ENCODE measurements at regions not wholly inside any gene's neighbourhood (a gene's known extent, or its start where the extent isn't known, plus 50 kb on each side); places are given as distances from the start of the nearest gene placed in this dataset.
"Not testable (repeated sequence)": the region's sequence is repeated elsewhere in the genome, so short reads cannot be mapped to it uniquely, and the experiment has no call there.

DNA sequence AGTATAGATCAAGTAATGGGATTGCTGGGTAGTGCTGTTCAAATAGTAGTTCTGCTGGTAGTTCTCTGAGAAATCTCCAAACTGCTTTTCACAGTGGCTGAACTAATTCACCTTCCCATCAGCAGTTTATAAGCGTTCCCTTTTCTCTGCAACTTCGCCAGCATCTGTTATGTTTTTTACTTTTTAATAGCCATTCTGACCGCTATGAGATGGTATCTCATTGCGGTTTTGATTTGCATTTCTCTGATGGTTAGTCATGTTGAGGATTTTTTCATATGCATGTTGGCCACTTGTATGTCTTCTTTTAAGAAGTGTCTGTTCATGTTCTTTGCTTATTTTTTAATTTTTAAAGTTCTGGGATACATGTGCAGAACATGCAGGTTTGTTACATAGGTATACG, 279.2 kb upstream of the NREP start:
- no peak for DNase-seq (ENCODE audit: extremely low read depth in 1 of 11, low read depth in 9 of 11, low spot score in 4 of 11)

DNA sequence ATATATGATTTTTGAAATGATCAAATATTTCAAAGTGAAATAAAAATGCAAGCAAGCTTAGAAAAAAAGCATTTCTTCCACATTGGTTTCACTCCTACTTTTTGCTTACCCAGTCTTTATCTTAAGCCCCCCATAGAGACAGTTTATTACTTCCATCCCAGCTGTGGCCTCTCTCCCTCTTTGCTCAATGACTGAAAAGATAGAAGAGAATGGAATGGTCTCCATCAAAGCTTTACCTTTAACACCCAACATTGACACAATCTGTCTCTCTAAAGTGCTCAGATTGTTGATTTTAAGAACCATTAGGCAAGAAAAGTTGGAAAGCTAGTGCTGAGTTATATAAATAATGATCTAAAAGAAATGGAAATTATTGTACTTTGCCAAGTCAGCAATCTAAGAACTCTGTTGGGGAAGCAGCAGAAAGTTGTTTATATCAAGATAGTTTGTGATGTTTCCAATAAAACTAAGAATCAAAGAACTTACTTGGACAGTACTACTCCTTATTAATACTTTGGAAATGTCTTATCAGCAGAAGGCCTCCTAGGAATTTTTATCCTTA, 277.5 kb upstream of the NREP start:
- no peak for DNase-seq (ENCODE audit: extremely low read depth in 1 of 11, low read depth in 9 of 11, low spot score in 4 of 11)

DNA sequence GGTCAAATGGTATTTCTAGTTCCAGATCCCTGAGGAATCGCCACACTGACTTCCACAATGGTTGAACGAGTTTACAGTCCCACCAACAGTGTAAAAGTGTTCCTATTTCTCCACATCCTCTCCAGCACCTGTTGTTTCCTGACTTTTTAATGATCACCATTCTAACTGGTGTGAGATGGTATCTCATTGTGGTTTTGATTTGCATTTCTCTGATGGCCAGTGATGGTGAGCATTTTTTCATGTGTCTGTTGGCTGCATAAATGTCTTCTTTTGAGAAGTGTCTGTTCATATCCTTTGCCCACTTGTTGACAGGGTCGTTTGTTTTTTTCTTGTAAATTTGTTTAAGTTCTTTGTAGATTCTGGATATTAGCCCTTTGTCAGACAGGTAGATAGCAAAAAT, 269.9 kb upstream of the NREP start:
- DNase-seq (ENCODE audit: extremely low read depth in 1 of 11, low read depth in 9 of 11, low spot score in 4 of 11) = not testable (repeated sequence)

DNA sequence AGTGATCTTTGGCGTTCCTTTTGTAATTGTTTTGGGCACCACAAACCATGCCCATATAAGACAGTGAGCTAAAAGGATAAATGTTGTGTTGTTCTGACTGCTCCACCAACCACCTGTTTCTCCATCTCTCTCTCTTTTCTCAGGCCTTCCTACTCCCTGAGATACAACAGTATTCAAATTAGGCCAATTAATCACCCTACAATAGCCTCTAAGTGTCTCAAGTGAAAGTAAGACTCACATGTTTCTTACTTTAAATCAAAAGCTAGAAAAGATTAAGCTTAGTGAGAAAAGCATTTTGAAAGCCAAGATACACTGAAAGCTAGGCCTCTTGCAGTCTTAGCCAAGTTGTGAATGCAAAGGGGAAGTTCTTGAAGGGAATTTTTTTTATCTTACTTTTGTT, 268.8 kb upstream of the NREP start:
- DNase-seq (ENCODE audit: extremely low read depth in 1 of 11, low read depth in 9 of 11, low spot score in 4 of 11) = no peak

DNA sequence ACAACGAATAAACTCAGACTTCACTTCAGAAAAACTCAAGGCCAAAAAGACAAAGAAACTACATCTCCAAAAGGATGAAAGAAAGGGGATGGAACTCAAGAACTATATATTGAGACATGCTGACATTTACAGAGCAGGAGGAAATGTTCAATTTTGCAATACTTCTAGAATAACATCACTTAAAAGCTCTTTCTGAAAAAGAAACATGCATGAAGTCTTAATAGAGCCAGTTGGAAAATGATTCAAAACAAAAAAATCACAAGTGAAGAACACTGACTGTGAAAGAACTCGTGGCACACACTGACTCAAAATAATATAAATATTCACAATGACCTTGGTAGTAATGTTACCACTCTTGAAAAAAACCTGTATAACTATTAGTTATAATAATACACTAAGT, 267.8 kb upstream of the NREP start:
- DNase-seq (ENCODE audit: extremely low read depth in 1 of 11, low read depth in 9 of 11, low spot score in 4 of 11) = no peak

DNA sequence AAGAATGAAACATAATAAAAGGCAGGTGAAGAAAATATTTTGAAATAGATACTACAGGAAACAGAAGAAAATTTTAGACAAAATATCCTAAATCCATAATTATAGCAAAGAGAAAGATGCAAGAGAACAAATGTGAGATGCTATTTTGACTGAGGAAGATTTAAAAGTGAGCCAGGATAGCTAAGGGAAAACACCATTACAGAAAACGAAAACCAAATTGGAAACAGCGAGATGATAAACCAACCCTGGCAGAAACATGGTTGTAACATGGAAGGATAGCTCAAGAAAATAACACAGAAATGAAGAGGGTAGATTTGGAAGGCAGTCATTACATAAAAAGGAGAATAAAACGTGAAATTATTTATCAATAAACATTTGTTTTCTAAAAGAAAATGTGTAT, 267.2 kb upstream of the NREP start:
- no peak for DNase-seq (ENCODE audit: extremely low read depth in 1 of 11, low read depth in 9 of 11, low spot score in 4 of 11)

DNA sequence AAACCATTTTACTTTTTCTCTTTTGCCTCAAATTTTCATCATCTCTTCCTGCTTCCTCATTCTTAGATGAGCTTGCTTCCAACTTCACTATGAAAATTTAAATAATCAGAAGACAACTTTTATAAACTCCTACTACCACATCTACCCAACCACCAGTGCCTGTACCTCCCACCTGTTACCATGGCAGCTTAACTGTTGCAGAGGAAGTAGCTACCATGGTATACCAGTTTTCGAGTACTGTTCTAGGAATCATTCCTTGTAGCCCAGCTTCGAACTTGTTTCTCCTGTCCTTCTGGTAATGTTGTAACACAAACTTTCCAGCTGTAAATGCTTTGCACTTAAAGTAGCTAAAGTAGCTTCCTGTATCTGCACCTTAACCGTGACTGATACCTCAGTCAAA, 266.8 kb upstream of the NREP start:
- DNase-seq (ENCODE audit: extremely low read depth in 1 of 11, low read depth in 9 of 11, low spot score in 4 of 11) = no peak

DNA sequence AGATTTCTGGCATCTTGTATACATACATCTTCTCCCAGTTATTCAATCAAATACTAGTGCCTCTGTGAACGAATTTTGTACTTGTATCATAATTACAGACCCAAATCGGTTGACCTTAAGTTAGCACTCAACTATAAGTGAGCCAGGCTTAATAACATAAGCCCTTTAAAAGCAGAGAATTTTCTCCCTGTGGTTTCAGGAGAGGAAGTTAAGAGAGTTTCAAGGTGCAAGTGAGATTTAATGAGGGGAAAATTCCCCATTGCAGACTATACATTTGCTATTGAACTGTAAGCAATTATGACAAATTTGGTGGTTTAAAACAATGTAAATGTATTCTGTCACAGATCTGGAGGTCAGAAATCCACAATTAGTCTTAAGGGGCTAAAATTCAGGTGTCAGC, 261.9 kb upstream of the NREP start:
- no peak for DNase-seq (ENCODE audit: extremely low read depth in 1 of 11, low read depth in 9 of 11, low spot score in 4 of 11)

DNA sequence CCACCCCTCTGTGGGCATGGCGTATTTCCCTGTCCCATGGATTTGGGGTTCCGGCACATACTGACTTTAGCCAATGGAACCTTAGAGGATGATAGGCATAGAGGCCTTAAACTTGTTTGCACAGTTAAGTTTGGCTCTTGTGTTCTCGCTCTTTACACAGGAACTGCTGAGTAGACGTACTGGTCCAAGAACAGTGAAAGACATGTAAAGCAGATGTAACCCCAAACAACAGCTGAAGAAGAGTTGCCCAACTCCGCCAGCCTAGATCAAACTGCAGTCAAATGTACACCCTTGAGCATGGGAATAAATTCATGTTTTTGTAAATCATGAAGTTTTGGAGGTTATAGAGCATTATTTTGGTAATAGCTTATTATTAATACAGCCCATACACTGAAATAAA, 260.0 kb upstream of the NREP start:
- DNase-seq (ENCODE audit: extremely low read depth in 1 of 11, low read depth in 9 of 11, low spot score in 4 of 11) = no peak

DNA sequence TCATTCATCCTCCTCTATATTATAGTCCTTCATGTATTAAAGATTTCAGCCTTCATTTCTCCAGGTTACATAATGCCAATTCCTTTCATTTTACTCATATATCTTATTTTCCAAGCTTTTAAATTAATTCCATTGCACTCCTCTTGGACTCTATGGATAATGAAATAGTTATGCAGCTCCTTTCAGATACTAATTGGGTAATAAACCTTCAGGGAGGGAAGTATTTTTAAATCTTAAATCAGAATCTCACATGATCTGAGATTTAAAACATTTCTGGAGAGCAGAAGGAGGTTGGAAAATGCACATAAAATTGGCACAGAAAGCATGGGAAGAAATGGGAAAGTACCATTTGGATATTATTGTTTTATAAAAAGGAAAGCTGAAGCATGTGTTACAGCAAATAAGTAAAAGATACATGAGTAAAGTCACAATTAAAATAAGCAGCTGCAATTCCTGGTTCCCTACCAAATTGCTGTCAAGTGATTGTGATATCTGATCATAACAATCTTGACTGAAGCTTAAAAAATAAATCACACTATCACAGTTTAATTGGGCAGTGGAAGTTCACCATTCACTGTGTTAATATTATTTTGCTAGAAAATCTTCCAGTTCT, 257.9 kb upstream of the NREP start:
- no peak for DNase-seq (ENCODE audit: extremely low read depth in 1 of 11, low read depth in 9 of 11, low spot score in 4 of 11)

DNA sequence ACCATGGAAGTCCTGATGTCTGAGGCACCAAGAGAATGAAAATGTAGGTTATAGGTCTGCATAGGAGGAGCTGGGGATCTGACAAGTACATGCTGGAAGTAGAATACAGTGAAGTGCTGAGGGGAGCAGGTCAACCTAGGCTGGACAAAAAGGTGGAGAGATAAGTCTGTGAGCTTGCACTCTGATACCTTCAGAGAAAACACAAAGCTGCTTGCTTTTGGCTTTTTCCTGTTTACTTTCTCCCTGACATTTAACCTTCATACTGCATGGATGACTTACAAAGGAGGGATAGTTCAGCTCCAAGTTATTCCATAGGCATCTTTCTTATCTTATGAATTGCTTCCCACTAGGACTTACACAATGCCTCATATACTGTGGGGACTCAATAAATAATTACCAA, 256.7 kb upstream of the NREP start:
- DNase-seq (ENCODE audit: extremely low read depth in 1 of 11, low read depth in 9 of 11, low spot score in 4 of 11) = no peak

DNA sequence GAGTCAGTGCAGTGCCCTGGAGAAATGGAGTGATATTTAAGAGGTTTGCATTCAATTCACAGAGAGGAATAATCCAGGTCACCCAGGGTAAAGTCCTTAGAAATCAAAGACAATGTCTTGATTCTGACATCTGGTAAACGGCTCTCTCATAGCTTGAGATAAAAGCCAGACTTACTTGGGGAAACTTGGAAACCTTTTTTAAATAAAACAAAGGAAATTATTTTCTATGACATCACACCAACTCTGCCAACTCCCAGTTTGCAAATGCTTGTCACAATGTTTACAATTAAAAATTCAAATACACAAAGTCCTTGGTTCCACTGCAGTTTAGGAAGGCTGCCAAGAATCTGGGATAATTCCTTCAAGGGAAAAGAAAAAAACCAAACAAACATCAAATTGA, 255.1 kb upstream of the NREP start:
- peak in 4 of 11 donors; percentile 4 to 22 (median 15) for DNase-seq (ENCODE audit: extremely low read depth in 1 of 11, low read depth in 9 of 11, low spot score in 4 of 11)

DNA sequence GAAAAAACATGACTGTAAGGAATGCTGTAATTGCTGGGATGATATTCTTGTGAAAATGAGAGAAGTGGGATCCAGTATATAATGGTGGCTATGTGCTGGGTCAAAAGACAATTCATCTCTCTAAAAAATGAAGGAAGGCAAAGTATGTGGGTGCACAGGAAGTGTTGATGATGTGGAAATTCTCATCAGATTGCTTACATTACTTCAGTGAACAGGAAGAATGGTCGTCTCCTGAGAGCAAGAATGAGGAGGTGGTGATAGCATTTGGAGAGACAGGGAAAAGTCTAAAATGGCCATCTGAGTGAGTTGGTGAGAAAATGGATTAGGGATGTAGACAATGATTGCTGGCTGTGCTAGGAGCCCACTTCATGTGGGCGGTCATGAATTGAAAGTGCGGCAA, 253.5 kb upstream of the NREP start:
- DNase-seq (ENCODE audit: extremely low read depth in 1 of 11, low read depth in 9 of 11, low spot score in 4 of 11) = no peak

DNA sequence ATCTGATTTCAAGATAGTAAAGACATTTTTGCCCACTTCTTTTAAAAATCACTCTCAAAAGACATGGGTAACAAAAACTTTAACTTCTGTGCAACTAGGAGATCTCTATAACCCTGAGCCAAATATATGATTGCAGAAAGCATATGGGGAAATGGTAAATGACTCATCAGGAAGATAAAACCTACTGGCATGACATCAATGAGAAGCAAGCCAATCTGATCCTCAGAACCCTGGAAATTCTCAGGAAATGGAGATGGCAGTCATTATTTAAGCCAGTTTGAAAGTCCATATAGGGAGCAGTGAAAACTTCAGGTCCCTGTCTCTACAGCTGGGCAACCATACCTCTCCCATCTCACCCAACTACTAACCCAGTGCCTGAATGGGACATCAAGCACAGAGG, 249.7 kb upstream of the NREP start:
- DNase-seq (ENCODE audit: extremely low read depth in 1 of 11, low read depth in 9 of 11, low spot score in 4 of 11) = no peak

DNA sequence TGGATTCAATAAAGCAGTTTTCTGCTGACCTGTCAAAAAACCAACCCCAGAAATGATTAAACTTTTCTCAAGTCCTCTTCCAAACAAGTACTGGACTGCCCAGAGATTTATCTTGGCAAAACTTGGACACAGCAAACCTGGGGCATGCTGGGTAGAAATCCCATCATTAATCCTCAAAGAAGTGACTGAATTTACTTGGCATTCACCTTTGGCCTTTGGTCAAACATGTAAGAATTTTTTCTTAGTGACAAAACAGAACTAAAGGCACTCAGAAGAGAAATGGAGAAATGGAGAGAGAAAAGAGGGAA, 248.6 kb upstream of the NREP start:
- no peak for DNase-seq (ENCODE audit: extremely low read depth in 1 of 11, low read depth in 9 of 11, low spot score in 4 of 11)

DNA sequence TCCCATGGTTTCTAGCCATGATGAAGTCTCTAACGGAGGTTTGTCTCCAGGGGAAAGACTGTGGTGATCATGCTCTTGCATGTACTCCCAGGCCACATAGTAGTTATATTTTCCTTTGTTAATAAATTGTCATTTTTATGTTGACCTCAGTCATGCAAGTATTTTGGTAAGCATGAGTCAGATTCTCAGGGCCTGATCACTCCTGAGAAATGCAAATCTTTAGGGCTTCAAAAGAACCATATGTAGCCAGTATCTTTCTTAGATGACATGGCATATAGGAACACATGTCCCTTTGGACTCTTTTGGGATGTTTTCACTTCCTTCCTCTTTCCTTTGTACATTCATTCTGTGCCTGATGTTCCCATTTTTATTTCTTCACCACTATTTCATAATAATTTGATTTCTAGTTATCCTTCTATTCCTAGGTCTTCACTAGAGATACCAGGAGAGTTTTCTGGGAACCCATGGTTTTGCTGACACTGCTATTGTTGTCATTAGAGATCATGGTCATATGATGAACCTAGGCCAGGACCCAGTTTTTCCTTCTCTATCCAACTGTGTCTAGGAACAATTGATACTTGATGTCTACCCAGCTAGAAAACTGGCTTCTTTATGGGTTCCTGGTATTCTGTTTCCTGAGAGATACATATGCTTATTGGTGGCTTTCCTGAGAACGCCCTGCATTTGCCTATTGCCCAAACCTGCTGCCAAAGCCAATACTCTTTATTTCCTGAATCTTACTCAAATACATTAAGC, 248.1 kb upstream of the NREP start:
- no peak for DNase-seq (ENCODE audit: extremely low read depth in 1 of 11, low read depth in 9 of 11, low spot score in 4 of 11)

DNA sequence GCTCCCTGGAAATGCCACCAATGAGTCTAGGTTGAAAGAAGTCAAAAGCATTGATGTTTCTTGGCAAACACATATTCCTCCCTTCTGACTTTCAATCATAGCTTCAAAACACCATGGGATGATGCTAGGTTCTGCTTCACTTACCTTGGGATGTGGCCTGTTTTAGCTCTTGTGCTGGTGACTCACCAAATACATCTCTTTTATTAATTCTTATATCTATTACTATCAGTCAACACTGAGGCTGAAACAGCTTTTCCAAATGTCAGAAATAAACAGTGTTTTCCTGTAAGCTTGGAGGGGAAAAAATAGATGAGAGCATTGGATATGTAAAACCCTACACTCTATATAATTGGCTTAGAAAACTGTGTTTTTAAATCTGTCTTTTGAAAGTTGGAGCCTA, 245.4 kb upstream of the NREP start:
- DNase-seq (ENCODE audit: extremely low read depth in 1 of 11, low read depth in 9 of 11, low spot score in 4 of 11) = no peak

DNA sequence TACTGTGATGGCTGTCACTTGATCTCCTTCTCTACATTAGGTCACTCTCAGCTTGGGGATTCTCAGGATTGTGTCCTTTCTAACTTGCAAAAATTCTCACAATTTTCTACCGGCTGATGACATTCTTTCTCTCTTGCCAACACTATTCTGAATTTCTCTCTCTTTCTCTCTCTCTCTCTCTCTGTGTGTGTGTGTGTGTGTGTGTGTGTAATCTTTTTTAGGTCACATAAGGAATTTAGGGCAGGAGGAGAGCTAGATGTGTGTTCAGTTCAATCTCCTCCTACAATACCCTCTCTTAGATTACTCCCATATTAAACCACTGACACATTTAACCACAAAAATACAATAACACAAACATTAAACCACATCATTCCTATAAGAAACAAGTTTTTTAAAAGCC, 242.3 kb upstream of the NREP start:
- DNase-seq (ENCODE audit: extremely low read depth in 1 of 11, low read depth in 9 of 11, low spot score in 4 of 11) = peak in 1 of 11 donors; percentile 13

DNA sequence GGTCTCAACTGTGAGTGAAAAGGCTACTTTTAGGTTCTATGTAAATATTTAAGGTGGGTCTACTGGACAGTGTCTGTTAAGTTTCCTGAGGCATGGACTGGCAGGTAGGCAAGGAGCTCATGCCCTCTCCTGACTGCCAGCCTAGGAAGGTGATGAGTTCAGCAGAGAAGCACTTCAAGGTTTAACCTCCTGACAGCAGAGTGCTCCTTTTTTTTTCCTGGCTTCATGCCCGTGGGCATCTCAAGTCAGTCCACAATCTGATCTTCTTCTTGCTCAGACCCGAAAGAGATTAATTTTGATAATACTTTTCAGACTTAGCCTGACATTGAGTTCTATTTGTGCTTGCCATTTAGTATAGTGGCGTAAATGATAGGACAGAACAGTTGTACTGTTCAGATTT, 241.9 kb upstream of the NREP start:
- no peak for DNase-seq (ENCODE audit: extremely low read depth in 1 of 11, low read depth in 9 of 11, low spot score in 4 of 11)

DNA sequence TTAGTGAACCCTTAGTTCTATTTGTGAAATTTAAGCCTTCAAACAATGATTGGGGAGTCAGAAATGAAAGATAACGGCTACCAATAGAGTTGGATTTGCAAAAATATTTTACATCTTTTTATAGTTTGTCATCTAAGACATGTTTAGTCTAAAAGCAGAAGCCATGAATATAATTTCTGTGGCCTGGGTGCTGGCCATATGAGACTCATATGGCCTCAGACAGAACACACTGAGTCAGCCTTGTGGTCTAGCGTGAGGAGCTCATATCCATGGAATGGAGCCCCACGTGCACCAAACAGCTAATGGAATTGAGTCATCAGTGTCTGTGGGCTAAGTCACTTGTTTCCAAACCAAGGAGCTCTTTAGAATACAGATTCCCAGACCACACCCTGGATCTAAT, 240.7 kb upstream of the NREP start:
- DNase-seq (ENCODE audit: extremely low read depth in 1 of 11, low read depth in 9 of 11, low spot score in 4 of 11) = no peak

DNA sequence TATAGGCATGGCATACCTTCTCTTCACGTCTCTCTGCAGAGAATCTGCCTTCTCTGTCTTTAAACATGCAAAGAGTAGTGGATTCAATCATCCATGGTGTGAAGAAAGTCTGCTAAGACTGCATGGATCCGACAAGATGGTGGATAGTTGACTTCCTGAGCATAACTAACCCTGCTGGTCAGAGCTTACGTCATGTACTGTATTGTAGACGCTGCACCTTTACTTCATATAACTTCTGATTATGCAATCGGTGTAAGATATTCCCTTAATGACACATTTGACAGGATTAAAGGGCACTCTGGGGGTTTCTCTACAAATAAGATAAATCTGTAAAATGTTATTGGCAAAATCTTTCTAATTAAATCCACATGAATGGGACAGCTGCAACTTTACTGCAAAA, 240.3 kb upstream of the NREP start:
- DNase-seq (ENCODE audit: extremely low read depth in 1 of 11, low read depth in 9 of 11, low spot score in 4 of 11) = no peak
